HepG2 (cell line): ENCODE measurements at regions not wholly inside any gene's neighbourhood (a gene's known extent, or its start where the extent isn't known, plus 50 kb on each side); places are given as distances from the start of the nearest gene placed in this dataset.

ENCODE experiments used
- FOSL2 ChIP-seq: sonication (generic); formaldehyde crosslinking; IDR thresholded peaks from 2 replicates; pipeline ENCODE4 v1.4.0; 2020; ENCODE audit warnings: missing genetic modification reagents
- IRF1 ChIP-seq: sonication (generic); formaldehyde crosslinking; IDR thresholded peaks from 2 replicates; pipeline ENCODE4 v1.4.0; 2020; ENCODE audit warnings: low read depth, mild to moderate bottlenecking, missing genetic modification reagents
- NR3C1 ChIP-seq: sonication (generic); formaldehyde crosslinking; IDR thresholded peaks from 2 replicates; pipeline ENCODE4 v1.4.0; 2020; ENCODE audit warnings: missing genetic modification reagents
- POLR2AphosphoS2 ChIP-seq: IDR thresholded peaks from 2 replicates; pipeline ENCODE4 v1.6.1; 2011; ENCODE audit warnings: low read depth, low read length, improper control_type of control experiment
- TF ChIP-seq, protein P1 (sequence below): sonication (generic); formaldehyde crosslinking; IDR thresholded peaks from 2 replicates; pipeline ENCODE4 v1.4.0; 2020; ENCODE audit warnings: low read depth, mild to moderate bottlenecking, missing genetic modification reagents
- TF ChIP-seq, protein P2 (sequence below): sonication (generic); formaldehyde crosslinking; IDR thresholded peaks from 2 replicates; pipeline ENCODE4 v1.9.0; 2021; ENCODE audit warnings: mild to moderate bottlenecking, missing genetic modification reagents

- TF ChIP-seq, protein P1, sequence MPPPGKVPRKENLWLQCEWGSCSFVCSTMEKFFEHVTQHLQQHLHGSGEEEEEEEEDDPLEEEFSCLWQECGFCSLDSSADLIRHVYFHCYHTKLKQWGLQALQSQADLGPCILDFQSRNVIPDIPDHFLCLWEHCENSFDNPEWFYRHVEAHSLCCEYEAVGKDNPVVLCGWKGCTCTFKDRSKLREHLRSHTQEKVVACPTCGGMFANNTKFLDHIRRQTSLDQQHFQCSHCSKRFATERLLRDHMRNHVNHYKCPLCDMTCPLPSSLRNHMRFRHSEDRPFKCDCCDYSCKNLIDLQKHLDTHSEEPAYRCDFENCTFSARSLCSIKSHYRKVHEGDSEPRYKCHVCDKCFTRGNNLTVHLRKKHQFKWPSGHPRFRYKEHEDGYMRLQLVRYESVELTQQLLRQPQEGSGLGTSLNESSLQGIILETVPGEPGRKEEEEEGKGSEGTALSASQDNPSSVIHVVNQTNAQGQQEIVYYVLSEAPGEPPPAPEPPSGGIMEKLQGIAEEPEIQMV (CRISPR knock-in tag) = no peak
- TF ChIP-seq FOSL2 (CRISPR knock-in tag) (no peak), IRF1 (CRISPR knock-in tag) (no peak), POLR2AphosphoS2 (no peak), NR3C1 (CRISPR knock-in tag) (no peak)
- TF ChIP-seq, protein P2, sequence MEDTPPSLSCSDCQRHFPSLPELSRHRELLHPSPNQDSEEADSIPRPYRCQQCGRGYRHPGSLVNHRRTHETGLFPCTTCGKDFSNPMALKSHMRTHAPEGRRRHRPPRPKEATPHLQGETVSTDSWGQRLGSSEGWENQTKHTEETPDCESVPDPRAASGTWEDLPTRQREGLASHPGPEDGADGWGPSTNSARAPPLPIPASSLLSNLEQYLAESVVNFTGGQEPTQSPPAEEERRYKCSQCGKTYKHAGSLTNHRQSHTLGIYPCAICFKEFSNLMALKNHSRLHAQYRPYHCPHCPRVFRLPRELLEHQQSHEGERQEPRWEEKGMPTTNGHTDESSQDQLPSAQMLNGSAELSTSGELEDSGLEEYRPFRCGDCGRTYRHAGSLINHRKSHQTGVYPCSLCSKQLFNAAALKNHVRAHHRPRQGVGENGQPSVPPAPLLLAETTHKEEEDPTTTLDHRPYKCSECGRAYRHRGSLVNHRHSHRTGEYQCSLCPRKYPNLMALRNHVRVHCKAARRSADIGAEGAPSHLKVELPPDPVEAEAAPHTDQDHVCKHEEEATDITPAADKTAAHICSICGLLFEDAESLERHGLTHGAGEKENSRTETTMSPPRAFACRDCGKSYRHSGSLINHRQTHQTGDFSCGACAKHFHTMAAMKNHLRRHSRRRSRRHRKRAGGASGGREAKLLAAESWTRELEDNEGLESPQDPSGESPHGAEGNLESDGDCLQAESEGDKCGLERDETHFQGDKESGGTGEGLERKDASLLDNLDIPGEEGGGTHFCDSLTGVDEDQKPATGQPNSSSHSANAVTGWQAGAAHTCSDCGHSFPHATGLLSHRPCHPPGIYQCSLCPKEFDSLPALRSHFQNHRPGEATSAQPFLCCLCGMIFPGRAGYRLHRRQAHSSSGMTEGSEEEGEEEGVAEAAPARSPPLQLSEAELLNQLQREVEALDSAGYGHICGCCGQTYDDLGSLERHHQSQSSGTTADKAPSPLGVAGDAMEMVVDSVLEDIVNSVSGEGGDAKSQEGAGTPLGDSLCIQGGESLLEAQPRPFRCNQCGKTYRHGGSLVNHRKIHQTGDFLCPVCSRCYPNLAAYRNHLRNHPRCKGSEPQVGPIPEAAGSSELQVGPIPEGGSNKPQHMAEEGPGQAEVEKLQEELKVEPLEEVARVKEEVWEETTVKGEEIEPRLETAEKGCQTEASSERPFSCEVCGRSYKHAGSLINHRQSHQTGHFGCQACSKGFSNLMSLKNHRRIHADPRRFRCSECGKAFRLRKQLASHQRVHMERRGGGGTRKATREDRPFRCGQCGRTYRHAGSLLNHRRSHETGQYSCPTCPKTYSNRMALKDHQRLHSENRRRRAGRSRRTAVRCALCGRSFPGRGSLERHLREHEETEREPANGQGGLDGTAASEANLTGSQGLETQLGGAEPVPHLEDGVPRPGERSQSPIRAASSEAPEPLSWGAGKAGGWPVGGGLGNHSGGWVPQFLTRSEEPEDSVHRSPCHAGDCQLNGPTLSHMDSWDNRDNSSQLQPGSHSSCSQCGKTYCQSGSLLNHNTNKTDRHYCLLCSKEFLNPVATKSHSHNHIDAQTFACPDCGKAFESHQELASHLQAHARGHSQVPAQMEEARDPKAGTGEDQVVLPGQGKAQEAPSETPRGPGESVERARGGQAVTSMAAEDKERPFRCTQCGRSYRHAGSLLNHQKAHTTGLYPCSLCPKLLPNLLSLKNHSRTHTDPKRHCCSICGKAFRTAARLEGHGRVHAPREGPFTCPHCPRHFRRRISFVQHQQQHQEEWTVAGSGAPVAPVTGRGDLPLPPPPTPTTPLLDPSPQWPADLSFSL (CRISPR knock-in tag) = no peak
These were observed 72.2 kb upstream of the SPTLC1 start for GRCh38 chr9:92187390-92187789.
